ENCODE measurements at regions not wholly inside any gene's neighbourhood (a gene's known extent, or its start where the extent isn't known, plus 50 kb on each side); places are given as distances from the start of the nearest gene placed in this dataset.

DNA sequence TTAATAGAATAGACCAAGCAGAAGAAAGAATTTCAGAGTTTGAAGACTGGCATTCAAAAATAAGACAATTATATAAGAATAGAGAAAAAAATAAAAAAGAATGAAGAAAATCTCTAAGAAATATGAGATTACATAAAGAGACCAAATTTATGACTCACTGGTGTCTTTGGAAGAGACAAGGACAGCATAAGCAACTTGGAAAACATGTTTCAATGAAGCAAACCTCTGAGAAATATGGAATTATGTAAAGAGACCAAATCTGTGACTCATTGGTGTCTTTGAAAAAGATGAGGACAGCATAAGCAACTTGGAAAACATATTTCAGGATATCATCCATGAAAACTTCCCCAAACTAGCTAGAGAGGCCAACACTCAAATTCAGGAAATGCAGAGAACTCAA lies 60.4 kb upstream of the LYPLAL1 start:
- TF ChIP-seq, protein P1, sequence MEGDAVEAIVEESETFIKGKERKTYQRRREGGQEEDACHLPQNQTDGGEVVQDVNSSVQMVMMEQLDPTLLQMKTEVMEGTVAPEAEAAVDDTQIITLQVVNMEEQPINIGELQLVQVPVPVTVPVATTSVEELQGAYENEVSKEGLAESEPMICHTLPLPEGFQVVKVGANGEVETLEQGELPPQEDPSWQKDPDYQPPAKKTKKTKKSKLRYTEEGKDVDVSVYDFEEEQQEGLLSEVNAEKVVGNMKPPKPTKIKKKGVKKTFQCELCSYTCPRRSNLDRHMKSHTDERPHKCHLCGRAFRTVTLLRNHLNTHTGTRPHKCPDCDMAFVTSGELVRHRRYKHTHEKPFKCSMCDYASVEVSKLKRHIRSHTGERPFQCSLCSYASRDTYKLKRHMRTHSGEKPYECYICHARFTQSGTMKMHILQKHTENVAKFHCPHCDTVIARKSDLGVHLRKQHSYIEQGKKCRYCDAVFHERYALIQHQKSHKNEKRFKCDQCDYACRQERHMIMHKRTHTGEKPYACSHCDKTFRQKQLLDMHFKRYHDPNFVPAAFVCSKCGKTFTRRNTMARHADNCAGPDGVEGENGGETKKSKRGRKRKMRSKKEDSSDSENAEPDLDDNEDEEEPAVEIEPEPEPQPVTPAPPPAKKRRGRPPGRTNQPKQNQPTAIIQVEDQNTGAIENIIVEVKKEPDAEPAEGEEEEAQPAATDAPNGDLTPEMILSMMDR (IDR thresholded peaks at IDR 0.05; ENCODE audit: low read depth, low read length, missing control alignments), result no peak
- no peak for DNase-seq (ENCODE audit: extremely low read depth, low read depth)

DNA sequence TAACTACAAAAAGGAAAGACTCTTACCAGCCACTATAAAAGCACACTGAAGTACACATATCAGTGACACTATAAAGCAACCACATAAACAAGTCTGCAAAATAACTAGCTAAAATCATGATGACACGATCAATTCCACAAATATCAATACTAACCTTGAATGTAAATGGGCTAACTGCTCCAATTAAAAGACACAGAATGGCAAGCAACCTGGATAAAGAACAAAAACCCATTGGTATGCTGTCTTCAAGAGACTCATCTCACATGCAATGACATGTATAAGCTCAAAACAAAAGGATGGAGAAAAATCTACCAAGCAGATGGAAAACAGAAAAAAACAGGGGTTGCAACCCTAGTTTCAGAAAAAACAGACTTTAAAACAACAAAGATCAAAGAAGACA lies 59.7 kb upstream of the LYPLAL1 start:
- H3K4me3 ChIP-seq (replicated peaks; ENCODE audit: low read depth, low read length), result no peak overlapping the region
- TF ChIP-seq, protein P1 (IDR thresholded peaks at IDR 0.05; ENCODE audit: low read depth, low read length, missing control alignments), result no peak
- no peak for DNase-seq (ENCODE audit: extremely low read depth, low read depth)

More for the DNA sequence above, 60.4 kb upstream of the LYPLAL1 start:
- no peak overlapping the region for H3K4me3 ChIP-seq (replicated peaks; ENCODE audit: low read depth, low read length)

DNA sequence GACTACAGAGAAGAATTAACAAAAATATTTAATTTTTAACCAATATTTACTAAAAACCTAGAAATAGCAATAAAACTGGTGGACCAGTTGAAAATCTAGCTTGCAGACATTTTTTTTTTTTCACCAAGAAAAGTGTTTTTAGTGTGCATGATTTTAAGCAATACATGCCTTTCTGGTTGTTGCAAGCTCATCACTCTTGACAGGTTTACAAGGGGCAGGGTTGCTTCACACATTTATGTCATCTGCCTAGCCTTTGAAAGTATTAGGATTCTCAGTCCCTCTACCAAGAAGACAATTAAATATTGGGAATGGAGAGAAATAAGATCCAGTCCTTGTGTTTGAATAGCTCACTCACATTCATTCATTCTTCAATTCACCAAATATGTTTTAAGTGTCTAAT lies 53.8 kb upstream of the LYPLAL1 start:
- TF ChIP-seq, protein P1 (IDR thresholded peaks at IDR 0.05; ENCODE audit: low read depth, low read length, missing control alignments), result no peak
- DNase-seq (ENCODE audit: extremely low read depth, low read depth), result no peak
- no peak overlapping the region for H3K4me3 ChIP-seq (replicated peaks; ENCODE audit: low read depth, low read length)

DNA sequence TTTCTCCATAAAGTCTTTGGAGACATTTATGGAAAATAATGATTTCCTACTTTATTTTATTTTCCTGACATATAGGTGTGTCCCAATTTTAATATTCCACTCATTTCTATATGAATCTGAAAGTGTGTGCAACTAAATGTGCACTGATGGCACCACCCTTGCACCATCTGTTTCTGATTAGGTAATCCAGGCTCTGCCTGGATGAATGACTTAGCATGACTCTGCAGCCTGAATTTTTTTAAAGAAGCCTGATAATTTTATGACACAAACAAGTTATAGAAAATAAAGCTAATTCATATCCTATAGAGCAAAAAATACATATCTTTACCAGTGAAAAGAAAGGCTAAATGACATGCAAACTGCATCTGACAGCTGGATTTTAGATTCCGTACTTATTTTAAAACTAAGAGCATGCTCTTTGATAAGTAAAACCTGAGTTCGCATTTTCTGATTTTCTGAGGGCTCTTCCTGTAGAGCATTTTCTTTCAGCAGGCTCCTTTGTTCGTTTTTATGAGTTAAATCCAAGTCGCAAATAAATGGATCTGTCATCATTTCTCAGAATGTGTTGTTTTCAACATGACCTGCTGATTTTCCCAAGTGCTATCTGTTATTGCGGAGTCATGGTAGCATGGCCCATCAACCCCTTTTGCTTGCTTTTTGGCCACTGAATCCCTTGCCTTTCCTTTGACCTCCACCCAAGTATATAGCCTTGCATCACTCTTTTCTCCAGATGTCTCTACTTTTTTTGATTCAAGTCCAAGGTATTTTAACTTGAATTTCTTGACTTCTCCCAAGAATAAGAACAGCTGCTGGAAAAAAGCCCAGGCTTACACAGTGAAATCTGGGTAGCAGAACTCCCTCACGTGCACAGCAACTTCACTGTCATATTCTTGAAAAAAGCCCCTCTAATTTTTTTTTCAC lies 52.8 kb upstream of the LYPLAL1 start:
- TF ChIP-seq, protein P1 (IDR thresholded peaks at IDR 0.05; ENCODE audit: low read depth, low read length, missing control alignments), result no peak
- H3K4me3 ChIP-seq (replicated peaks; ENCODE audit: low read depth, low read length), result no peak overlapping the region; the same call in 1 of the 2 replicates

DNA sequence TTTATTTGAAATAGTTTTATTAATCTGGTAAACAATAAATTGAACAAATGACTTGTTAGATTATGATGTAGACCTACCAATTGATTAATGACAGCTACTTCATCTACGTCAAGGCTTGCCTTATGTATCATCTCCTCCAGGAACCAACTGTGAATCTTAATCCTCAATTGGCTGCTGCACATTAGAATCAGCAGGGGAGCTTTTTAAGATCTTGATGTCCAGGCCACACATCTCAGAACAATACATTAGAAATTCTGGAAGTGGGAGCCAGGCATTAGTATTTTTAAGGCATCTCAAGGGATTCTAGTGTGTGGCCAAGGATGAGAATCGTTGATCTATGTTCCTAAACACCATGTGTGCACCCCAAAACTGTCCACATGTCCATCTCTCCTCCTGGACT lies 52.0 kb upstream of the LYPLAL1 start:
- TF ChIP-seq, protein P1 (IDR thresholded peaks at IDR 0.05; ENCODE audit: low read depth, low read length, missing control alignments), result no peak
- no peak for DNase-seq (ENCODE audit: extremely low read depth, low read depth)
- no peak overlapping the region for H3K4me3 ChIP-seq (replicated peaks; ENCODE audit: low read depth, low read length)

More for the DNA sequence above, 52.8 kb upstream of the LYPLAL1 start:
- DNase-seq (ENCODE audit: extremely low read depth, low read depth), result peak; percentile 90

DNA sequence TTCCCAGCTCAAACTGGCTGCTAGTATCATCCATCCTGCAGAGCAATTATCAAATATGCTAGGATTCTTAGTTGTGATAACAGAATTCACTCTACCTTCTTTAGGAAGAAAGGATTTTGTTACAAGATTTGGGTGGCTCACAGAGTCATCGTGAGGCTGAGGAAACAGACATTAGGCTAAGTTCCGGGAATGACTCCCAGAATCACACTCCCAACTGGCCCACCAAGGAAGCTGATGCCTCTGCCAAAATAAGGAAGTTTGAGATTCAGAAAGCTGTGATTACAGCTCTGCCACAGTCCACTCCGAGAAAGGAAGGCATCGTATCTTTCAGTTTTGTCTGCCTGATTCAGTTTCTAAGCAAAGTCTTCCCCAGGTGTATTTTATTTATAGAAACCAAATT lies 50.6 kb upstream of the LYPLAL1 start:
- no peak overlapping the region for H3K4me3 ChIP-seq (replicated peaks; ENCODE audit: low read depth, low read length)
- TF ChIP-seq, protein P1 (IDR thresholded peaks at IDR 0.05; ENCODE audit: low read depth, low read length, missing control alignments), result no peak
- no peak for DNase-seq (ENCODE audit: extremely low read depth, low read depth)
